DOHH2 (cell line): ENCODE measurements at regions not wholly inside any gene's neighbourhood (a gene's known extent, or its start where the extent isn't known, plus 50 kb on each side); places are given as distances from the start of the nearest gene placed in this dataset.

ENCODE experiments used
- H3F3A ChIP-seq: fragments of 200-600 bp; sonication (generic), shearing (Covaris generic); 2 replicates; pipeline ENCODE4 v1.6.0; 2016; ENCODE audit warnings: antibody characterized with exemption, mild to moderate bottlenecking; ENCODE audit not compliant: control insufficient read depth, insufficient read depth
- H3K27ac ChIP-seq: fragments of 200-600 bp; sonication (generic); 2 replicates; pipeline ENCODE4 v1.5.1; 2014; ENCODE audit warnings: low read depth, mild to moderate bottlenecking, low read length, moderate library complexity
- H3K27me3 ChIP-seq: fragments of 200-600 bp; sonication (generic); 2 replicates; pipeline ENCODE4 v1.6.1; 2014; ENCODE audit warnings: mild to moderate bottlenecking, low read length, mixed read lengths; ENCODE audit not compliant: control insufficient read depth
- H3K36me3 ChIP-seq: fragments of 200-600 bp; sonication (generic); 2 replicates; pipeline ENCODE4 v1.6.1; 2014; ENCODE audit warnings: mild to moderate bottlenecking, low read length, moderate library complexity, mixed read lengths; ENCODE audit not compliant: control insufficient read depth
- H3K4me1 ChIP-seq: fragments of 200-600 bp; sonication (generic); 2 replicates; pipeline ENCODE4 v1.6.1; 2014; ENCODE audit warnings: mild to moderate bottlenecking, low read length, mixed read lengths; ENCODE audit not compliant: control insufficient read depth
- H3K4me2 ChIP-seq: fragments of 200-600 bp; sonication (generic); 2 replicates; pipeline ENCODE4 v1.6.0; 2014; ENCODE audit warnings: mild to moderate bottlenecking, low read length, moderate library complexity
- H3K4me3 ChIP-seq: fragments of 200-600 bp; sonication (generic); 2 replicates; pipeline ENCODE4 v1.5.1; 2014; ENCODE audit warnings: mild to moderate bottlenecking, low read length, mixed read lengths
- H3K79me2 ChIP-seq: fragments of 200-600 bp; sonication (generic); 2 replicates; pipeline ENCODE4 v1.6.1; 2014; ENCODE audit warnings: mild to moderate bottlenecking, low read length, mixed read lengths; ENCODE audit not compliant: control insufficient read depth
- H3K9me2 ChIP-seq: fragments of 200-600 bp; sonication (generic); replicated peaks from 2 replicates; pipeline ENCODE4 v1.6.1; 2014; ENCODE audit warnings: mild to moderate bottlenecking, low read length, mixed read lengths; ENCODE audit not compliant: control insufficient read depth
- H3K9me3 ChIP-seq: fragments of 200-600 bp; sonication (generic); 2 replicates; pipeline ENCODE4 v1.6.1; 2014; ENCODE audit warnings: antibody characterized with exemption, low read length, mixed read lengths; ENCODE audit not compliant: control insufficient read depth, insufficient read depth
- H4K20me1 ChIP-seq: fragments of 200-600 bp; sonication (generic); 2 replicates; pipeline ENCODE4 v1.6.0; 2014; ENCODE audit warnings: low read depth, mild to moderate bottlenecking, antibody characterized with exemption, low read length, moderate library complexity; ENCODE audit not compliant: control insufficient read depth, insufficient read depth
- EZH2phosphoT487 ChIP-seq: fragments of 200-600 bp; sonication (generic); IDR thresholded peaks from 2 replicates; pipeline ENCODE4 v1.6.1; 2017; ENCODE audit warnings: borderline replicate concordance, mild to moderate bottlenecking, antibody characterized with exemption, low read length, moderate library complexity, mixed read lengths
- TF ChIP-seq, protein P1 (sequence below): fragments of 200-600 bp; sonication (generic); IDR thresholded peaks from one replicate; pipeline ENCODE4 v1.5.1; 2014; ENCODE audit warnings: antibody characterized with exemption, mild to moderate bottlenecking, low read depth, low read length; ENCODE audit not compliant: poor library complexity, severe bottlenecking

DNA sequence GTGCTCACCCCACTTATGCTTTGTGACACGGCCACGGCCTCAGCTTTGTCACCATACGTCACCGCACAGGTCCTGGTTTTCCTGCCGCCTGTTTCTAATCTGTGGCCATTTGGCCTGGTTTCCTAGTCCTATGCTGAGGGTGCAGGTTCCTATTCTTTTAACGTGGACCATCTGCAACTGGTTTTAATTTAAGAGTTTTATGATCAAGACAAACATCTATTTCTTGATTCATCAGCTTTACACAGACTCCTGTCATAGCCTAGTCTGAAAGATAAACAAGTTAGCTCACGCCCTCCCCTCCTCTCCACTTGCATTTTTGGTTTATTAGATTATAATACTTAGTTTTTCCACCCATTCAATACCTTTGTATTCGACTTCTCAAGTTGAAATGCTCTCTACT lies 97.5 kb upstream of the RPS6KA2 start:
- H3K9me2 ChIP-seq = no peaks in the 10 kb centered on the region
- H3F3A ChIP-seq = no peaks in the 10 kb centered on the region
- no peaks in the 10 kb centered on the region for H4K20me1 ChIP-seq
- peaks cover 9% of the 10 kb centered on the region; the same call in 1 of the 2 replicates for H3K27me3 ChIP-seq
- H3K4me1 ChIP-seq = no peaks in the 10 kb centered on the region
- no peaks in the 10 kb centered on the region for H3K79me2 ChIP-seq
- H3K36me3 ChIP-seq = no peaks in the 10 kb centered on the region
- H3K4me2 ChIP-seq = no peak overlapping the region
- TF ChIP-seq, protein P1, sequence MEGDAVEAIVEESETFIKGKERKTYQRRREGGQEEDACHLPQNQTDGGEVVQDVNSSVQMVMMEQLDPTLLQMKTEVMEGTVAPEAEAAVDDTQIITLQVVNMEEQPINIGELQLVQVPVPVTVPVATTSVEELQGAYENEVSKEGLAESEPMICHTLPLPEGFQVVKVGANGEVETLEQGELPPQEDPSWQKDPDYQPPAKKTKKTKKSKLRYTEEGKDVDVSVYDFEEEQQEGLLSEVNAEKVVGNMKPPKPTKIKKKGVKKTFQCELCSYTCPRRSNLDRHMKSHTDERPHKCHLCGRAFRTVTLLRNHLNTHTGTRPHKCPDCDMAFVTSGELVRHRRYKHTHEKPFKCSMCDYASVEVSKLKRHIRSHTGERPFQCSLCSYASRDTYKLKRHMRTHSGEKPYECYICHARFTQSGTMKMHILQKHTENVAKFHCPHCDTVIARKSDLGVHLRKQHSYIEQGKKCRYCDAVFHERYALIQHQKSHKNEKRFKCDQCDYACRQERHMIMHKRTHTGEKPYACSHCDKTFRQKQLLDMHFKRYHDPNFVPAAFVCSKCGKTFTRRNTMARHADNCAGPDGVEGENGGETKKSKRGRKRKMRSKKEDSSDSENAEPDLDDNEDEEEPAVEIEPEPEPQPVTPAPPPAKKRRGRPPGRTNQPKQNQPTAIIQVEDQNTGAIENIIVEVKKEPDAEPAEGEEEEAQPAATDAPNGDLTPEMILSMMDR = no peak
- TF ChIP-seq EZH2phosphoT487 = no peak
- no peak overlapping the region for H3K27ac ChIP-seq
- no peaks in the 10 kb centered on the region for H3K9me3 ChIP-seq
- H3K4me3 ChIP-seq = no peak overlapping the region

DNA sequence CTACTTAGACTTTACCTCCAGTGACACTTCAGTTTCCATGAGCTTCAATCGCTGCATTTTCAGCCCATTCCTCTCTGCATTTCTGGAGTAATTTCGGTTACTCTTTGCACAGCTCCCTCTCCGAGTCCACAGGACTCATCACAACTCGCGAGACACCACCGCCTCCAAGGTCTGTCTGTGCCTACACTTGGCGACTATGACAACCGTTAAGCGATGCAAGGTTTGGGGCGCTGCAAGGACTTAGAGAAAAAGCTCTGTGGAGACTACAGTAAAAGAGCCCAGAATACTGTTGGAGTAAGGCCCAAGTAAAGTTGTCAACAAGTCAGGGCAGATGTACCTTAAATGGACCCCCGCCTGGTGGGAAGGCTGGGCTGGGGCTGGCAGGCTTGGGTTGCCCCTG lies 95.7 kb upstream of the RPS6KA2 start:
- Histone ChIP-seq H3K4me1 (no peaks in the 10 kb centered on the region), H3F3A (no peaks in the 10 kb centered on the region), H3K4me2 (no peak overlapping the region), H3K9me3 (no peaks in the 10 kb centered on the region), H3K4me3 (no peak overlapping the region), H3K27me3 (peaks cover 16% of the 10 kb centered on the region; the same call in 1 of the 2 replicates), H3K27ac (no peak overlapping the region), H3K9me2 (no peaks in the 10 kb centered on the region), H4K20me1 (no peaks in the 10 kb centered on the region; the same call in 1 of the 2 replicates), H3K79me2 (no peaks in the 10 kb centered on the region), H3K36me3 (no peaks in the 10 kb centered on the region)
- TF ChIP-seq, protein P1 = no peak
- no peak for TF ChIP-seq EZH2phosphoT487

DNA sequence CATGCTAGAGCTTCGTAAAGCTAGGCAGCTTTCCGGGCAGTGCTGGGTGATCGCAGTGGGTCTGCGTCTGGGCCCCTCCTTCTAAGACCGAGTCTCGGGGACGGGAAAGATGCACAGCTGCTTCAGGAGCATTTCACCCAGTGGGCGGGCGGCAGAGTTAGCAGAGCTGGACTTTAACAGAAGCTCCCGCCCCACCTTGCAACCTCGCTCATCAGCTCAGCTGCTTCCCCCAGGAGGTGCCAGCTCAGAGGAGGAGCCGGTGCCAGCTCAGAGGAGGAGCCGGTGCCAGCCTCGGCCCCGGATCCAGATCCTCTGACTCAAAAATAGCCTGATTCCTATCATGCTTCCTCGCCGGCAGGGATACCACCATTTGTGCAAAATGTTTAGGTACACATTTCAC lies 94.5 kb upstream of the RPS6KA2 start:
- Histone ChIP-seq H3K9me3 (no peaks in the 10 kb centered on the region), H3K9me2 (no peaks in the 10 kb centered on the region), H3F3A (no peaks in the 10 kb centered on the region), H3K4me3 (no peak overlapping the region), H3K4me2 (no peak overlapping the region), H3K27me3 (peaks cover 18% of the 10 kb centered on the region; the same call in 1 of the 2 replicates), H4K20me1 (no peaks in the 10 kb centered on the region; the same call in 1 of the 2 replicates), H3K27ac (no peak overlapping the region), H3K79me2 (no peaks in the 10 kb centered on the region), H3K36me3 (no peaks in the 10 kb centered on the region), H3K4me1 (no peaks in the 10 kb centered on the region)
- TF ChIP-seq EZH2phosphoT487 = no peak
- TF ChIP-seq, protein P1 = no peak
